ENCODE measurements at regions not wholly inside any gene's neighbourhood (a gene's known extent, or its start where the extent isn't known, plus 50 kb on each side); places are given as distances from the start of the nearest gene placed in this dataset.

- TF ChIP-seq, protein P1, sequence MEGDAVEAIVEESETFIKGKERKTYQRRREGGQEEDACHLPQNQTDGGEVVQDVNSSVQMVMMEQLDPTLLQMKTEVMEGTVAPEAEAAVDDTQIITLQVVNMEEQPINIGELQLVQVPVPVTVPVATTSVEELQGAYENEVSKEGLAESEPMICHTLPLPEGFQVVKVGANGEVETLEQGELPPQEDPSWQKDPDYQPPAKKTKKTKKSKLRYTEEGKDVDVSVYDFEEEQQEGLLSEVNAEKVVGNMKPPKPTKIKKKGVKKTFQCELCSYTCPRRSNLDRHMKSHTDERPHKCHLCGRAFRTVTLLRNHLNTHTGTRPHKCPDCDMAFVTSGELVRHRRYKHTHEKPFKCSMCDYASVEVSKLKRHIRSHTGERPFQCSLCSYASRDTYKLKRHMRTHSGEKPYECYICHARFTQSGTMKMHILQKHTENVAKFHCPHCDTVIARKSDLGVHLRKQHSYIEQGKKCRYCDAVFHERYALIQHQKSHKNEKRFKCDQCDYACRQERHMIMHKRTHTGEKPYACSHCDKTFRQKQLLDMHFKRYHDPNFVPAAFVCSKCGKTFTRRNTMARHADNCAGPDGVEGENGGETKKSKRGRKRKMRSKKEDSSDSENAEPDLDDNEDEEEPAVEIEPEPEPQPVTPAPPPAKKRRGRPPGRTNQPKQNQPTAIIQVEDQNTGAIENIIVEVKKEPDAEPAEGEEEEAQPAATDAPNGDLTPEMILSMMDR (conservative IDR thresholded peaks at IDR 0.05 in 1 of 2, IDR thresholded peaks at IDR 0.05 in 1 of 2; ENCODE audit: low read depth in 1 of 2, low read length in 2 of 2), result no peak
- TF ChIP-seq EZH2 (IDR thresholded peaks at IDR 0.05; ENCODE audit: low read length, missing control alignments), result no peak
Measured at GRCh38 chr3:135622215-135622614, 343.3 kb upstream of the PPP2R3A start.
